ENCODE measurements at regions not wholly inside any gene's neighbourhood (a gene's known extent, or its start where the extent isn't known, plus 50 kb on each side); places are given as distances from the start of the nearest gene placed in this dataset.

DNA sequence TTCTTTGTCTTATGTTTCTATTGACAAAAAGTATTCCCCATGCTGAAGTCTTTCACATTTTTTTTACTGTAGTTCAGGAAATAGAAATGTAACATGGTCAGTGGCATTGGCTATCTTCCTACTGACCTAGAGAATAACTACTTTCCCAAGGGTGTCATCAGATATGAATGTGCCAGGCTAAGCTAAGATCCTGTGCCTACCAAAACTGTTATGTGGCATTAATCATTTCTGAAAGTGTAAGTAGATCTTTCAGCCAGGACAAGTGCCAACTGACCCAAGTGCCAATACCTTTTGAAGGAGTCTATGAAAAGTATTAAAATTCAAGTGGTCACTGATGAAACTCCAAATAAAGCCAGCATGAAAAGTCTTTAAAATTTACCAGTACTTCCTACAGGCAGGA lies 165.3 kb downstream of the TNFSF18 start:
- in situ Hi-C loops (cut with MboI; ENCODE audit: low sequenced_read_pairs, unreplicated experiment) = no loop called here
- TF ChIP-seq, protein P1, sequence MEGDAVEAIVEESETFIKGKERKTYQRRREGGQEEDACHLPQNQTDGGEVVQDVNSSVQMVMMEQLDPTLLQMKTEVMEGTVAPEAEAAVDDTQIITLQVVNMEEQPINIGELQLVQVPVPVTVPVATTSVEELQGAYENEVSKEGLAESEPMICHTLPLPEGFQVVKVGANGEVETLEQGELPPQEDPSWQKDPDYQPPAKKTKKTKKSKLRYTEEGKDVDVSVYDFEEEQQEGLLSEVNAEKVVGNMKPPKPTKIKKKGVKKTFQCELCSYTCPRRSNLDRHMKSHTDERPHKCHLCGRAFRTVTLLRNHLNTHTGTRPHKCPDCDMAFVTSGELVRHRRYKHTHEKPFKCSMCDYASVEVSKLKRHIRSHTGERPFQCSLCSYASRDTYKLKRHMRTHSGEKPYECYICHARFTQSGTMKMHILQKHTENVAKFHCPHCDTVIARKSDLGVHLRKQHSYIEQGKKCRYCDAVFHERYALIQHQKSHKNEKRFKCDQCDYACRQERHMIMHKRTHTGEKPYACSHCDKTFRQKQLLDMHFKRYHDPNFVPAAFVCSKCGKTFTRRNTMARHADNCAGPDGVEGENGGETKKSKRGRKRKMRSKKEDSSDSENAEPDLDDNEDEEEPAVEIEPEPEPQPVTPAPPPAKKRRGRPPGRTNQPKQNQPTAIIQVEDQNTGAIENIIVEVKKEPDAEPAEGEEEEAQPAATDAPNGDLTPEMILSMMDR (IDR thresholded peaks at IDR 0.05; ENCODE audit: borderline replicate concordance, control extremely low read depth, extremely low read depth, insufficient read depth, missing control alignments) = no peak
- no peak for DNase-seq (ENCODE audit: low spot score)

DNA sequence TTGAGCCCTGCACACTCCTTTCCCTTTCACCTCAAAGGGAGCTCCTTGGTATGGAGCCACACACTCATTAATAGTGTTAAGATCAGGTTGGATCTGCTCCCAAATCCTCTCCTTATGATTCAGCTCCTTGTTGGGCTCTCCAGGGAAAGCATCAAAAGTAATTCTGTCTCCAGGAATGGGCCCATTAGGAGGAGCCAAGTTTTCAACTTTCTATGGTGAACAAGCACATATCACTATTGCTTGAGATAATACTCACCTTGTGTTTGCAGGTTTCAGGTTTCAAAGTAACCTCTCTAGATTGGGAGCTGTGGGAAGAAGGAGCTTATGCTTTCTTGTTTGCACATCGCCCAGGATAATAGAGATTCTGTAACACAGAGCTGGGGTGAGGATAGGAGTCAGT lies 164.8 kb downstream of the TNFSF18 start:
- TF ChIP-seq, protein P1 (IDR thresholded peaks at IDR 0.05; ENCODE audit: borderline replicate concordance, control extremely low read depth, extremely low read depth, insufficient read depth, missing control alignments) = no peak
- in situ Hi-C loops (cut with MboI; ENCODE audit: low sequenced_read_pairs, unreplicated experiment) = no loop called here
- DNase-seq (ENCODE audit: low spot score) = no peak

DNA sequence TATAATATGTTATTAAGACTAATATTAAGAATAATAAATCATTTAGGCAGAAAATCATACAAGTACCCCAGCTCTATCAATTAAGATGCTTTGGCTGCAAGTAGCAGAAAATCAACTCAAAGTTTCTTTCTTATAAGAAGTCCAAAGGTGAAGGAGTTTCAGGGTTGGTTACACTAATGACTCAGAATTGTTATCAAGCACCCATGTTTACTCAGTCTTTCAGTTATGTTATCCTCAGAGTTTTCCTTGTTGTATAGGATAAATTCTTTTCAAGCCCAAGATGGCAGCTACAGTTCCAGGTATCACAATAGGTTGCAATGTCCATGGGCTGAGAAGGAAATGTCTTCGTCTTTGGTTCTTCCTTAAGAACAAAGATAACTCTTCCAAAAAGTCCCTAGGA lies 163.6 kb downstream of the TNFSF18 start:
- no peak for DNase-seq (ENCODE audit: low spot score)
- in situ Hi-C loops (cut with MboI; ENCODE audit: low sequenced_read_pairs, unreplicated experiment) = no loop called here
- TF ChIP-seq, protein P1 (IDR thresholded peaks at IDR 0.05; ENCODE audit: borderline replicate concordance, control extremely low read depth, extremely low read depth, insufficient read depth, missing control alignments) = no peak

DNA sequence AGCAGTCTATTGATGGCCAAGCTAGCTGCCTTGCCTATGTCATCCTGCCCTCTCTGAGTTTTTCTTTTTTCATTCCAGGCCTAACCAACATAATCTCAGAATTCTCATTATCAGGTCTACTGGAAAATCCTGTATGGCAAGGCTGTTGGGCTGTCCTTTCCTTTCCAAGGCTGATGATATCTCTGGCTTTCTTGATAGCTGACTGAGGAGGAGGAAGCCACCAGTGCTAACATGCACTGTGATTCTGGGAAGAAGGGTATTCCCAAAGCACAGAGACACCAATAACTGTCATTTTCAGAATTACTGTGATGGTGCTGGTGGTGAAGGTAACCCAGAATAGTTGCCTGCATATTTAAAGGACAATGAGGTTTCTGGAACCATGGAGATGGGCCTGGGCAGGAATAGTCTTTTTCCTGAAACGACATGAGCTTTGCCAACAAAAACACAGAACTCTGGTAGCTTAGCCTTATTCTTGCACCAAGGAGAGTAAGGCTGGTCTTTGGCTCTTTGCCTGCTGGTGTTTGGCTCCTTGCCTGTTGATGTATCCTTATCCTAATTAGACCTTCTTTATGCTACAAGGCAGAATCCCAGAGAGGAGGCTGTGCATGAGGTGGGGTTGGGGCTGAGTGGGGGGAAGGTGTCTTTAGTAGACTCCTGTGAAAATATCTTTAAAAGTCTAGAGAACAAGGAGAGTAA lies 157.4 kb downstream of the TNFSF18 start:
- in situ Hi-C loops (cut with MboI; ENCODE audit: low sequenced_read_pairs, unreplicated experiment) = no loop called here
- TF ChIP-seq, protein P1 (IDR thresholded peaks at IDR 0.05; ENCODE audit: borderline replicate concordance, control extremely low read depth, extremely low read depth, insufficient read depth, missing control alignments) = no peak
- no peak for DNase-seq (ENCODE audit: low spot score)

DNA sequence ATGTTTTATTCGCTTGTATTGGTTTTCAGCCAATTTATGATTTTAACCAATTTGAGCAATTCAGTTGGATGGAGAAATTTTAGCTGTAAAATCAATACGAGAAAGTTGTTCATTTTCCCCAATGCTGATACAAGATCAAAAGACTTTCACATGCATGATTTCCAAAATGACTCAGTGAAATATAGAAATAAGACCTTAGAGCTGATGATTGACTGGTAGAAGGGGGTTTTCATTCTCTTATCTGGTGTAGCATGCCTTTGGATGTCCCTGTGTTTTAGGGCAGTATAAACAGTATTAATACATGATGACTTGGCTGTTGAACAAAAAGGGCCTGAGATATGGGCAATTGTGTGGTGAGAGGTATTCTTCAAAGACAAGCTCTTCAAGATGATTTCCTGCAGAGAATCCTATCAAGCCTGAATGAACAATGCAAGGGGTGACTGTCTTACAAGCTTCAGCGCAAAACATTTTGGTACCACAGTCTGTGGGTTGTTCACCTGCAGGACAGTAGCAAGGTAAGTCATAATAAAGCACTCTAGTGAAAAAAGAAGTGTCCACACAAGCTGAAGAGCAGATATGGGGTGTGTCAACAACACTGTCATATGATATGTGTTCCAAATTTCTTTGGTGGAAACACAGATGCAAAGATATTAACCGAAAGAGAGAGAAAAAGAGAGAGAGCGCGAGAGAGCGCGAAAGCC lies 156.2 kb downstream of the TNFSF18 start:
- in situ Hi-C loops (cut with MboI; ENCODE audit: low sequenced_read_pairs, unreplicated experiment) = no loop called here
- no peak for DNase-seq (ENCODE audit: low spot score)
- TF ChIP-seq, protein P1 (IDR thresholded peaks at IDR 0.05; ENCODE audit: borderline replicate concordance, control extremely low read depth, extremely low read depth, insufficient read depth, missing control alignments) = no peak

DNA sequence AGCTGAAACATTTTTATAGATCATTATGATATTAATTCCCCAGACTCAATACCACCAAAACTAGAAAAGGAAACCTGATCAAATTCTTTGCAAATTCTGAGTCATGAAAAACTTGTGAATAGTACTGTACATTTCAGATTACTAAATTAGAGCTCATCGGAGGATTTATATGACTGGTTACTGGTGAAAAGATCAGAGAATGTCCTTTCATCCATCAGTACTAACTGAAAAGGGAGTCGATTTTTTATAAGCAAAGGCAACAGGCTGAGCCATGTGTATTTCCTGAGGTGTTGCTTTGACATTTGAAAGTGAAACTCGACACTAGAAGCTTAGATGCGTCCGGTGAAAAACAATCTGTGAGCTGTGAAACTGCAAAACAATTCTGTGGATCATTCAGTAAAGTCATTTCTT lies 155.7 kb downstream of the TNFSF18 start:
- in situ Hi-C loops (cut with MboI; ENCODE audit: low sequenced_read_pairs, unreplicated experiment) = no loop called here
- DNase-seq (ENCODE audit: low spot score) = peak; percentile 27
- TF ChIP-seq, protein P1 (IDR thresholded peaks at IDR 0.05; ENCODE audit: borderline replicate concordance, control extremely low read depth, extremely low read depth, insufficient read depth, missing control alignments) = no peak
